ENCODE measurements at regions not wholly inside any gene's neighbourhood (a gene's known extent, or its start where the extent isn't known, plus 50 kb on each side); places are given as distances from the start of the nearest gene placed in this dataset.

DNA sequence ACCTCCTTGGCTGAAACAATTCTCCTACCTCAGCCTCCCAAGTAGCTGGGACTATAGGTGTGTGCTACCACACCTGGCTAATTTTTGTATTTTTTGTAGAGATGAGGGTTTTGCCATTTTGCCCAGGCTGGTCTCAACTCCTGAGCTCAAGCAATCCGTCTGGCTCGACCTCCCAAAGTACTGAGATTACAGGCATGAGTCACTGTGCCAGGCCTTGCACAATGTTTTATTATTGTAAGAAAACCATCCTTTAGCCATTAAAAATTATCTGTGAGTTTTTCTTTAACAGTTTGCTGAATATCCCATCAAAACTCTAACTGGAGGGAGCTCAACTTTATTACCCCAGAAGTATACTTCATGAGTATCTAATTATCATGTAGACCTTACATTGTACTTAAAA lies 900.3 kb downstream of the PCDH7 start:
- TF ChIP-seq CTCF (conservative IDR thresholded peaks at IDR 0.05), result no peak
- H3K9me3 Mint-ChIP-seq, result peaks cover 6% of the 10 kb centered on the region
- no peak overlapping the region for H3K4me3 Mint-ChIP-seq
- no peaks in the 10 kb centered on the region for H3K36me3 Mint-ChIP-seq
- H3K27ac Mint-ChIP-seq, result no peak overlapping the region
- no peak for DNase-seq (ENCODE audit: extremely low spot score, unreplicated experiment)
- H3K27me3 Mint-ChIP-seq, result no peaks in the 10 kb centered on the region
- no peaks in the 10 kb centered on the region for H3K4me1 Mint-ChIP-seq (ENCODE audit: unreplicated experiment)

DNA sequence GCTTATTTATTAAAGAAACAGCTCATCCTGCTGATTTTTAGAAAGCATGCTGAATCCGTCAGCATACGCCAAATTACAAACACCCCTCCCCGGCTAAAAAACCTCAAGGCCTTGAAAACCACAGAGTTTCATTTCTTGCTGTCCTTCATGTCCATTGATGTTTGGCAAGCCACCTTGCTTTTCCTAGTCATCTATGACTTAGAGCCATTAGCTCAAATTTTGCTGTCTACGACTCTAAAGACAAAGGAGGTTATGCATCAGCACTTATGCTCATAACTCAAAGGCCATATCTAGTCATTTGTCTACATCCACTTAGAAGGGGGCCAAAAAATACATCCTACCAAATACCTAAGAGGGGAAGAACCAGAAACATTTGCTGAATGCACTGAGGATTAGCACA lies 925.1 kb downstream of the PCDH7 start:
- Mint-ChIP-seq H3K9me3 (no peaks in the 10 kb centered on the region), H3K27ac (no peak overlapping the region), H3K4me1 (ENCODE audit: unreplicated experiment) (no peaks in the 10 kb centered on the region), H3K36me3 (no peaks in the 10 kb centered on the region), H3K27me3 (no peaks in the 10 kb centered on the region), H3K4me3 (no peak overlapping the region)
- no peak for DNase-seq (ENCODE audit: extremely low spot score, unreplicated experiment)
- TF ChIP-seq CTCF (conservative IDR thresholded peaks at IDR 0.05), result no peak

DNA sequence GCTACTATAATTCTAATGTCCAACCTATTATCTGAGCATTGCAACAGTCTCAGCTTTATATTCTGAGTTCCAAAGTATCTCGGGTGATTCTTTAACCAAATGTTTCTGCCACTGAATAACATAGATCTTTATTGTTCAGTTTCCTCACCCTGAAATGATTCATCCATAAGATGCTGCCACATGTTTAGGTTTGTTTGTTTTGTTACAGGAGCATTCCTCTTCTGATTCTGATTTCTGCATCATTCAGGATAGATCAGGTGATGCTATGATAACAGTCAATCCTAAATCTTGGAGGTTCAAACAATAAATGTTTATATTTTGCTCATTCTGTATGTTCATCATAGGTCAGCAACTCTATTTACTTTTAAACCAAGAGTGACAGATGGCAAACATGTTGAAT lies 927.6 kb downstream of the PCDH7 start:
- H3K9me3 Mint-ChIP-seq, result peaks cover 6% of the 10 kb centered on the region
- no peaks in the 10 kb centered on the region for H3K36me3 Mint-ChIP-seq
- no peak for TF ChIP-seq CTCF (conservative IDR thresholded peaks at IDR 0.05)
- no peaks in the 10 kb centered on the region for H3K4me1 Mint-ChIP-seq (ENCODE audit: unreplicated experiment)
- H3K27me3 Mint-ChIP-seq, result no peaks in the 10 kb centered on the region
- DNase-seq (ENCODE audit: extremely low spot score, unreplicated experiment), result no peak
- no peak overlapping the region for H3K27ac Mint-ChIP-seq
- no peak overlapping the region for H3K4me3 Mint-ChIP-seq

DNA sequence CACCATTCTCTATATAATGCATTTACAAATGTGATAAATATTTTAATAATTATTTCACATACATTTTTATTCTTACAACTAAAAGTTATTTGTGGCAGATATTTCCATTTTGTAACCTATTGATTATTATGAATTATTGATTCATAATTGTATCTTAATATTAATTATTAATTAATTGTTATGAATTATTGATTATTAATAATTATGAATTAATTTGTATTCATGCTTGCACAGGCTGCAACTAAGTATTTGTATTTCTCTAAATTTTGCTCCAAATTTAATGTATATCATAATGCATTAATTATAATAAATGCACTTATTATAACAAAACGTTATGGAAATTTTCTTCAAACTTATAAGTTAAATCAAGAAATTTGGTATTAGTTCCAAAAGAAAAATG lies 929.7 kb downstream of the PCDH7 start:
- no peak for DNase-seq (ENCODE audit: extremely low spot score, unreplicated experiment)
- TF ChIP-seq CTCF (conservative IDR thresholded peaks at IDR 0.05), result no peak
- Mint-ChIP-seq H3K36me3 (no peaks in the 10 kb centered on the region), H3K9me3 (peaks cover 11% of the 10 kb centered on the region), H3K27me3 (no peaks in the 10 kb centered on the region), H3K4me1 (ENCODE audit: unreplicated experiment) (no peaks in the 10 kb centered on the region), H3K27ac (no peak overlapping the region), H3K4me3 (no peak overlapping the region)

GRCh38 chr4:31651541-31651940 lies 931.4 kb downstream of the PCDH7 start:
- TF ChIP-seq CTCF (conservative IDR thresholded peaks at IDR 0.05), result no peak
- Mint-ChIP-seq H3K4me1 (ENCODE audit: unreplicated experiment) (no peaks in the 10 kb centered on the region), H3K4me3 (no peak overlapping the region), H3K27me3 (no peaks in the 10 kb centered on the region), H3K27ac (no peak overlapping the region), H3K36me3 (no peaks in the 10 kb centered on the region), H3K9me3 (peaks cover 11% of the 10 kb centered on the region)
- DNase-seq (ENCODE audit: extremely low spot score, unreplicated experiment), result no peak

DNA sequence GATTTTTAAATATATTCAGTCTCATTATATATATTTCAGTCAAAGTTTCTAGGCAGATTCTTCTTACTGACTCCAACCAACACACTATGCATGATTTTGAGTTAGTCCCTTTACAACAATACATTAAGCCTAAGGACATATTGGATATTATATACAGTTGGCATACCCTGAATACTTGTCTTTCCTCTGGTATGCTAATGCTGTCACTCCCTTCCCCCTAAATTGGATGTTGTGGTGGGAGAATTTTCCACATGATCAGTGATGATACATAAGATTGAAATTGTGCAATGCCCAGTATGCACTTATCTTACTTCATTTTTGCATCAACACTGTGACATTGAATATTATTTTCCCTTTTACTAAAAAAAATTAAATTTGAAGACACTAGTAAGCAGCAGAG lies 935.2 kb downstream of the PCDH7 start:
- no peak for DNase-seq (ENCODE audit: extremely low spot score, unreplicated experiment)
- Mint-ChIP-seq H3K4me3 (no peak overlapping the region), H3K36me3 (no peaks in the 10 kb centered on the region), H3K27ac (no peak overlapping the region), H3K9me3 (peaks cover 11% of the 10 kb centered on the region), H3K27me3 (no peaks in the 10 kb centered on the region), H3K4me1 (ENCODE audit: unreplicated experiment) (no peaks in the 10 kb centered on the region)
- no peak for TF ChIP-seq CTCF (conservative IDR thresholded peaks at IDR 0.05)

Measured in type B pancreatic cell (in vitro differentiated cells).